HG03520 (cell line): ENCODE measurements at regions not wholly inside any gene's neighbourhood (a gene's known extent, or its start where the extent isn't known, plus 50 kb on each side); places are given as distances from the start of the nearest gene placed in this dataset.
"Not testable (repeated sequence)": the region's sequence is repeated elsewhere in the genome, so short reads cannot be mapped to it uniquely, and the experiment has no call there.

Experiments
- ATAC-seq: cut with Tn5 transposase; IDR thresholded peaks from one replicate; pipeline ENCODE4 v1.9.1; 2021; ENCODE audit warnings: mild to moderate bottlenecking, moderate library complexity; ENCODE audit not compliant: unreplicated experiment

DNA sequence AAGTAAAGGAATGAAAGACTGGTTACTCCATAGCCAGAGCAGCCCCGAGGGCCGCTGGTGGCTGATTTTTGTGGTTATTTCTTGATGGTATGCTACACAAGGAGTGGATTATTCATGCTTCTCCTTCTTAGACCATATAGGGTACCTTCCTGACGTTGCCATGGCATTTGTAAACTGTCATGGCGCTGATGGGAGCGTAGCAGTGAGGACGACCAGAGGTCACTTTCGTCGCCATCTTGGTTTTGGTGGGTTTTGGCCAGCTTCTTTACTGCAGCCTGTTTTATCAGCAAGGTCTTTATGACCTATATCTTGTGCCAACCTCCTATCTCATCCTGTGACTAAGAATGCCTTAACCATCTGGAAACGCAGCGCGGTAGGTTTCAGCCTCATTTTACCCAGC is 1187.6 kb upstream of the AUTS2 start:
- not testable (repeated sequence) for ATAC-seq

DNA sequence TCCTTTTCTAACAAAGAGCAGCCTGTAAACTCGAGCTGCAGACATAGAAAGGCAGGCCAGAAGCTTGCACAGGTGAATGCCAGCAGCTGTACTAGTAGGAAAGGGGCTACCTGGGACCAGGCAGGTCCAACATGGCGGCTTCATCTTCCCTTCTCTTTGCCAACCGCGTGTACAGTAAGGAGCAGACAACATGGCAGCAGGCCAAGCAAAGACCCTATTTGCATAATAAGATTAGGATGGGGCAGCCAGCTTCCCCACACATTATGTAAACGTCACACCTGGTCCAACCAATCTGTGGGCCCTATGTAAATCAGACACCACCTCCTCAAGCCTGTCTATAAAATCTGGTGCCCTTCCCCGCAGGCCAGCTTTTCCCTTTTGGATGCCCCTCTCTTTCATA is 1186.5 kb upstream of the AUTS2 start:
- ATAC-seq: no peak

DNA sequence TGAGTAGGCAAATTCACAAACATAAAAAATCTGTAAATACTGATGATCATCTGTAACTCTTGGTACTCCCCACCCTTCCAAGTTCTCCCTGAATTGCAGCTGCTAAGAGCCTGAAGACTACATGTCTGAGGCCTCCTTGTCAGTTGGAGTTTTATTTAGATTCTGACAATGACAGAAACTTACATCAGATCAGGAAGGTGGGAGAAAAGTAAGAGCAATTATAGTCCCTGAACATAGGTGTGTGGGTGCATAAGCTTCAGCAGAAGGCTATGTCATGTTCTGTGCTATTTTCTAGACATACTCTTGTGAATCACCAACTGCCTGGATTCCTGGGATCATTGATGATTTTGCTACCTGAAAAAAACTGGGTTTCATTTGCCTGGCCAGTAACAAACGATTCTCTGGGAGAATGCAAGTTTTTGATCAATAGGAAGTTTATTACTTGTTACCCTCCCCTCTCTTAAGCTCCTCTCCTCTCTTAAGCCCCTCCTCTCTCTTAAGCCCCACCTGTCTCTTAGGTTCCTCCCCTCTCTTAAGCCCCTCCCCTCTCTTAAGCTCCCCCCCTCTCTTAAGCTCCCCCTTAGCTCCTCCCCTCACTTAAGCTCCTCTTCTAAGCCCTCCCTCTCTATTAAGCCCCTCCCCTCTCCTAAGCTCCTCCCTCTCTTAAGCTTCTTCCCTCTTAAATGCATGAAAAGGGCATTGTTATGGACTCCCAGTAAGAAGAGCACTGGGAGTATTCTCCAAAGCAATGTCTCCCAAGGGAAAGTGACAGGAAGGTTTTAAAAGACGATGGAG is 1183.4 kb upstream of the AUTS2 start:
- ATAC-seq: no peak

DNA sequence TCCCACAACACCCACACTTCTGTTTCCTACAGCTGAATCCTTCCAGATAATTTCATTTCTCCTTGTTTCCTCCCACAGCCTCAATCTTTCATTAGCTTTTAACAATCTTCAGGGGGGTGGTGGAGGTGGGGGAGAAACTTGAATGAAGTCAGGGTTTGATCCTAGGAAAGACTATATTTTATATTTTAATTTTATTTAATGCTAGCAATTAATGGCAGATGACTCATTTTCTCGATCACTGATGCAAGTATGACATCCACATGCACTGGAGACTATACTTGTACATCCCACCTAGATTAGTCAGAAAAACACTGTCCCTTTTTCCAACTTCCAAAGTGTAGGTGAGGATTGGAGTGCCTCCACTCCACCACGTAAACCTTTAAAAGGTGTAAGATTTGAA is 1181.3 kb upstream of the AUTS2 start:
- ATAC-seq: no peak

DNA sequence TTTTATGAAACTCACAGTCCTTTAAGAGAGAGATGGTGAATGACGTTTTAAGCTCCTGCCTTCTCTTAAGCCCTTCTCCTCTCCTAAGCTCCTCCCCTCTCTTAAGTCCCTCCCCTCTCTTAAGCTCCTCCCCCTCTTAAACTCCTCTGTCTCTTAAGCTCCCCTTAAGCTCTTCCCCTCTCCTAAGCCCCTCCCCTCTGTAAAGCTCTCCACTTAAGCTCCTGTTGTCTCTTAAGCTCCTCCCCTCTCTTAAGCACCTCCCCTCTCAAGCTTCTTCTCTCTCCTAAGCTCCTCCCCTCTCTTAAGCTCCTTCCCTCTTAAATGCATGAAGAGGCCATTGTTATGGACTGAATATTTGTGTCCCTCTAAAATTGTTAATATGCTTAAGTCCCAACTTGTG is 1180.6 kb upstream of the AUTS2 start:
- no peak for ATAC-seq

DNA sequence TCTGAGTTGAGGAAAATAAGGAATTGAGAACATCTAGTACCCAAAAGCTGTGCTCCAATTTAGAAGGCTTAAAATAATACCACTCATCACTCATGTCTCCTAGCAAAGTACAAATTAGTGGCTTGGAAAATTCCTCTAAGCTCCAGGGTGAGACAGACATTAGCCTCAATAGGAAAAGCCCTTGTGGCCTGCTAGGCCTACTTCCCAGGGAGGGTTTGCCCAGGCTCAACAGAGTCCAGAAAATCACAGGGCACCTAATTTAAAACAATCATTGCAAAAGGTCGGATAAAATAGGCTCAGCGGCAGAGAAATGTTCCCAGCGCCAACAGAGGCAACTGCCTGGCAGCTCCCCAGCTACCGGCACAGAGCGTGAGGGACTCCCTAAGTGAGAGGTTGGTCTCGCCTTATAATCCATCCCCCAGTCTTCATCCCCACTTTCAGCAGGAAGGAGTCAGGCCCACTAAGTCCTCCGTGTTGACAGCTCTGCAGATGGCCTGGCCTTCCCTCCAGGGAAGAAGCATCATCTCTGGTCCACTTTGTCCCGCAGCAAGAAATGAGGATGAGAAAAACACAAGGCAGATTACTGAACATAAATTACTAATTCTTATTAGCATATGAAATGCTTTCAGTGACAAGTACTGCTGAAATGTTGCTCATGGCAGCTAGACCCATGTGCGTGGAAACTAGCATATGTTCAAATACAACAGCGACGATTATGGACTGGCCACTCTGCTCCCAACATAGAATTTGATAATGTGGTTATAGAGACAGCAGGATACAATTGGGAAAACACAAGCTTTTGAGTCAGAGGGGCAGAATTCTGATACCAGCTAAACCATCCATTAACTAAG is 1177.7 kb upstream of the AUTS2 start:
- ATAC-seq: no peak

DNA sequence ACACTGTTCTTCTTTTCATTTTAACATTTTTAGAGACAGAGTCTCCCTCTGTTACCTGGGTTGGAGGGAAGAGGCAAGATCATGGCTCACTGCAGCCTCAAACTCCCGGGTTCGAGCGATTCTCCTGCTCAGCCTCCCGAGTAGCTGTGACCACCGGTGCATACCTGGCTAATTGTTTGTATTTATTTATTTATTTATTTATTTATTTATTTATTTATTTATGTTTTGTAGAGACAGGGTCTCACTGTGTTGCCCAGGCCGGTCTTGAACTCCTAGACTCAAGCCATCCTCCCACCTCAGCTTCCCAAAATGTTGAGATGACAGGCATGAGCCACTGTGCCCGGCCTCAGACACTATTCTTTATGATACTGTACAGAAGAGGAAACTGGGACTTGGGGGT is 1176.6 kb upstream of the AUTS2 start:
- no peak for ATAC-seq

DNA sequence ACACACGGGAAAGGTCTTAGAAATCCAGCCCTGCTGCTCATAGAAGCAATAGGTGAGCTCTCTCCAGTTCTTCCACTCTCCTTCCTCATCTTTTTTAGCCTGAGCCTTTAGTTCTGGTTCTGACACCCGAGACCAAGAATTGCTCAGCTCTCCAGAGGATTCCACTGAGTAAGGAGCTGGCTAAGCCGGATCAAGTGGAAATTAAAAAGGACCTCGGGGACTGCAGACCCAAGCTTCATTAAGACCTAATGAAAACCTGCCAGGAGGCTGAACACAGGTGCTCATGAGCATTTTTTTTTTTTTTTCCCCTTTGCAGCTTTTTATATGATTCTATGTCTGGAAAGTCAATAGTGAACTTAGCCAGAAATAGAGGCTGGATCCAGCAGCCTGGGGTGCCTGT is 1176.0 kb upstream of the AUTS2 start:
- no peak for ATAC-seq

DNA sequence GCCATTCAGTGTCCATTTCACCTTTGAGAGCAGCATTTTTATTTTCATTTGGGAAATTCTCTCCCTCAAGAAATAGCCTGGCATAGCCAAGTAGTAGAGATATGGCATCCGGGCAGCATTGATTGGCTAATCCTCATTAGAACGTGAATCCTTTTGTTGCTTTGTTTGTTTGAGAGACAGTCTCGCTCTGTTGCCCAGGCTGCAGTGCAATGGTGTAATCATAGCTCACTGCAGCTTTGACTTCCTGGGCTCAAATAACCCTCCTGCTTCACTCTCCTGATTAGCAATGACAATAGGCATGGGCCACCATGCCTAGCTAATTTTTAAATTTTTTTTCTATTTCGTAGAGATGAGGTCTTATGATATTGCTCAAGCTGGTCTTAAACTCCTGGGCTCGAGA is 1174.9 kb upstream of the AUTS2 start:
- no peak for ATAC-seq

DNA sequence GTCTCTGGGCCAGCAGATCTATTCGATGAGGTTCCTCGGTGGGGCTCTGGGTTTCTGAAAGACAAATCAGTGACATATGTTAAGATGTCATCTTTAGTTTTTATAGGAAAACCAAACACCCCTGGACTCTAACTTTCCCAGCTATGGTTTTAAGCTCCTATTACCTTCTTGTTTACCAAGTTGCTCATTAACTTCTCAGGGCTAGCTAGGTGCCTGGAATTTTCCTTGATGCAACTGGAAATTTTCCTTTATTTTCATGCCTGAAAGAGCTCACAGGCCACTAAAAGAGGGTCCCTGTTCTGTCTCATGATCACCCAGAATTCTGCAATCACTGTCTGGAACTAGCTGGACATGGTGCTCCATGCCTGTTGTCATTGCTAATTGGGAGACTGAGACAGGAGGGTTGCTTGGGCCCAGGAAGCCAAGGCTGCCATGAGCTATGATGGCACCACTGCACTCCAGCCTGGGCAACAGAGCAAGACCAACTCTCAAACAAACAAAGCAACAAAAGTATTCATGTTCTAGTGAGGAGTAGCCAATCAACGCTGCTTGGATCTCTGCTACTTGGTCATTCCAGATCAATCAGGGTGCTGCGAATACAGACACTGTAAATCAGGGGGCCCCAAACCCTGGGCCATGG is 1173.5 kb upstream of the AUTS2 start:
- ATAC-seq: no peak

DNA sequence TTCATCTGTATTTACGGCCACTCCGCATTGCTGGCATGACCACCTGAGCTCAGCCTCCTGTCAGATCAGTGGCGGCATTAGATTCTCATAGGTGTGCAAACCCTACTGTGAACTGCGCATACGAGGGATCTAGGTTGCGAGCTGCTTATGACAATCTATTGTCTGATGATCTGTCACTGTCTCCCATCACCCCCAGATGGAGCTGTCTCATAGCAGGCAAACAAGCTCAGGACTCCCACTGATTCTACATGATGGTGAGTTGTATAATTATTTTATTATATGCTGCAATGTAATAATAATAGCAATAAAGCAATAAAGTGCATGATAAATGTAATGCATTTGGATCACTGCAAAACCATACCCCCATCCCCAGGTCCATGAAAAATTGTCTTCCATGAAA is 1172.9 kb upstream of the AUTS2 start:
- ATAC-seq: no peak

DNA sequence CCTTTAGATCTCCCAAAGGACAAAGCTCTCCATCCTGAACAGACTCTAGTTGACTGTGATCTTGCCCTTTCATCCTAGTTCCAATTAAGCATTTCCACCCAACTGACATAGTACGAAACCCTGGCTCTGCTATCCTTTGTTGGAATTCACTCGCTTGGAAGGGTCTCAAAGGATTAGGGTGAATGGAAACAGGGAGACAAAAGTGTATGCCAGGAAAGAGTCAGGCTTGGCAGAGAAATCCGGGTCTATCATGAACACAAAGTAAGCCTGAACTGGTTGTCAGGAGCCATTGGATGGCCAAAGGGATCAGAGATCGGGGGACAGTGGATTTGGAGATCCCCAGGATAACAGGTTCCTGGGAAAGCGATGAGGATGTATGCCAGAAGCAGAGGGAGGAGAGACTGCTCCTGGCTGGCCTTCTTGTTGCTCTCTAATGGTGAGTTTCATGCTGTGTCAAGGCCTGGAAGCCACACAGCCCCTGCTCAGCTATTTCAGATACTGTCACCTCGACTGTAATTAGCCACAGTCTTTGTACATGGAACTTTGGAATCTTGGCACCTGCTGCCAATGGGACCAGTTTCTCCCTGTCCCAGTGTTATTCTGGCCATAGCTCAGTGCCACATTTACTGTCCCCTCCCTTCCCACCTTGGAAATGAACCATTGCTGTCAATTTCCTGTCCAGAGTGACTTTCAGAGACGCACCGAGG is 1168.7 kb upstream of the AUTS2 start:
- no peak for ATAC-seq

DNA sequence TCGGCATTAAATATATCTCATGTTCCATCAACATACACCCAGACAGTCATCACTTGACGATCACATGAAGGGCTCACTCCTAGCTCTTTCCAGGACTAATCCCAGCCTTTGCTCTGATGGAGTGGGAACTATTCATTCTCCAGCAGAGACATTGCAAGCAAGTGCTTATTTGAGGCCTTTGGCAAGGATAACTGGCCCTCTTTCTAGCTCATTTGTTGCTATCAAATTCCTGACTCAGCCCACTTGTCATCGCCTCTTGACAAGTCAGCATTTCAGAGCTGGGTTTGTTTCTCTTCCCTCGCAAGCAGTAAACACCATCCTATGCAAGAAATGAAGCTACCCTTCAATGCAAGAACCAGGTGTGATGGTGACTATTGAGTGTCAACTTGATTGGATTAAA is 1165.7 kb upstream of the AUTS2 start:
- no peak for ATAC-seq

DNA sequence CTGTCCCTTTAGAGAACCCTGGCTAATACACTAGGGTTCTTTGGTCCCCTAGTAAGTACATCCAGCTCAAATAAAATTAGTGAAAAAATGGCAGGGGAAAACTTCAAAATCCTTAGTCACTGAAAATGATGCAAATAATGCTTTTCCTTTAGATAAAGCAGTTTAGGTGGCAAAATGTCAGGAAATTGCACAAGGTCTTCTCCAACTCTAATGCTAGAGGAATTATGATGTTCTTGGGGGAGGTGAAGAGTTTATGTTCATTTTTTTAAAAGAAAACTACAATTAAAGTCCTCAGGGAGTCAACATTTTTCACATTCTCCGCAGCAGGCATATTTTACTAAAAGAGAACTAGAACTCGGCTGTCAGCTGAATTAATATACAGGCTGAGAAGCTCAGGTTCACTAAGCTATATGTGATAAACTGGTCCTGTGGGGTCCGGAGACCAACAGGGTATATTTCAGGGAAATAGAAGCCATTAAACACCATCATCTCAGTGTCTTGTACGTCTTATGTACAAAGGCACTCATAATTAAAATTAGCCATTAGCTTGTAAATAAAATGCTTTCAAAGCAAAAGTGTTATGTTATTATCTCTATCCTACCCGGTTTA is 1164.7 kb upstream of the AUTS2 start:
- ATAC-seq: no peak

DNA sequence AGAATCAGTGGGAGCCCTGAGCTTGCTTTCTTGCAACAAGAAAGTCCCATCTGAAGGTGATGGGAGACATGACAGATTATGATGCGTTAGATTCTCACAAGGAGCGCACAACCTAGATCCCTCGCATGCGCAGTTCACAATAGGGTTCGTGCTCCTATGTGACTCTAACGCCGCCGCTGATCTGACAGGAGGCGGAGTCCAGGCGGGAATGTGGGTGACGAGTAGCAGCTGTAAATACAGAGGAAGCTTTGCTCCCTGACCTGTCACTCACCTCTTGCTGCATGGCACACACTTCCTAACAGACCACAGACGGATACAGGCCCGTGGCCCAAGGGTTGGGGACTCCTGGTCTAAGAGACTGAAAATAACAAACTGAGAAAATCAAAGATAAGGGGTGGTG is 1163.4 kb upstream of the AUTS2 start:
- ATAC-seq: no peak

DNA sequence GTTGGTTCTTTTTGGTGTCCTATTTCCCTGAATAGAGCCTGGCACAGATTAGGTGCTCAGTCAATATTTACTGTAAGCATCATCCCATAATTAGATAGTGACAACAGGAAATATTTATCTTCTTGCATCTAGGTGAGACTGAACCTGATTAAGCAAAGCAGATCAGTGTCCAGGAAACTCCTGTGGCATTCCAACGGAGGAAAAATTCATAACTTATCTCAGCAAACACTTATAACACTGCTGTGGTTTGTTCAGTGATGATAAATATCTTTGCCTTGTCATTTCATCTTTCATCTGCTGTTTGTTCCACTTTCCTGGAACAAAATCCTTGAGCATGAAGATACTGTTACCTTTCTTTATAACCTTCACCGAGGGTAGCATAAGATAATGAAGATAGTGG is 1160.3 kb upstream of the AUTS2 start:
- ATAC-seq: no peak

DNA sequence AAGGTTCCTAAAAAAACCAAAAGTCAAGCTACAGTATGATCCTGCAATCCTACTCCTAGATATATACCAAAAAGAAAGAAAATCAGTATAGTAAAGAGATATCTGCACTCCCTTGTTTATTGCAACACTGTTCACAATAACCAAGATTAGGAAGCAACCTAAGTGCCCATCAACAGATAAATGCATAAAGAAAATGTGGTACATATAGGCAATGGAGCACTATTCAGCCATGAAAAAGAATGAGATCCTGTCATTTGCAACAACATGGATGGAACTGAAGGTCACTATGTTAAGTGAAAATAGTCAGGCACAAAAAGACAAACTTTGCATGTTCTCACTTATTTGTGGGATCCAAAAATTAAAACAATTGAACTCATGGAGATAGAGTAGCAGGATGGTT is 1159.5 kb upstream of the AUTS2 start:
- ATAC-seq: no peak

DNA sequence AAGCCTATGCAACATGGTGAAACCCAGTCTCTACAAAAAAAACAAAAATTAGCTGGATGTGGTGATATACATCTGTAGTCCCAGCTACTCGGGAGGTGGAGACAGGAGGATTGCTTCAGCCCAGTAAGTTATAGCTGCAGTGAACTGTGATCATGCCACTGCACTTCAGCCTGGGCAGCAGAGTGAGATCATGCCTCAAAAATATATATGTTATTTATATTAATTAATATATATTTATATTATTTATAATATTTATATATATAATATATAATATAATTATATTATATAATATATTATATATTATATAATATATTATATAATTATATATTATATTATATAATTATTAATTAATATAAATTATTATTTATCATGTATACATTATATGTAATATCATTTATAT is 1158.4 kb upstream of the AUTS2 start:
- ATAC-seq: no peak

DNA sequence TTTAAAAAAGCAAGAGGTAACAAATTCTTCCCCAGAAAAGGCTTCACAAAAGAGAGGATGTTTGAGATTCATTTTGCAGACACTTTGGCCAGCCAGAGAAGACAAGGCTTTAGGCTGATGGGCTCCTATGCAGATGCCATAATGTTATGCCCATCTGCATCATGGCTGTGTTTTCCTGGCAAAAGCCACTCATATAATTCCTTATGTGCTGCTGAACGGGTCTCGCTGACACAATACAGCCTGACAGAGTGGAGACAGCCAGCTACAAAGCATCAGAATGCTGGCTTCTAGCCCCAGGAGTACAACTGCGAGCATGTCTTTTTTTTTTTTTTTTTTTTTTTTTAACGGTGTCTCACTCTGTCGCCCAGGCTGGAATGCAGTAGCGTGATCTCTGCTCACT is 1157.4 kb upstream of the AUTS2 start:
- ATAC-seq: no peak

DNA sequence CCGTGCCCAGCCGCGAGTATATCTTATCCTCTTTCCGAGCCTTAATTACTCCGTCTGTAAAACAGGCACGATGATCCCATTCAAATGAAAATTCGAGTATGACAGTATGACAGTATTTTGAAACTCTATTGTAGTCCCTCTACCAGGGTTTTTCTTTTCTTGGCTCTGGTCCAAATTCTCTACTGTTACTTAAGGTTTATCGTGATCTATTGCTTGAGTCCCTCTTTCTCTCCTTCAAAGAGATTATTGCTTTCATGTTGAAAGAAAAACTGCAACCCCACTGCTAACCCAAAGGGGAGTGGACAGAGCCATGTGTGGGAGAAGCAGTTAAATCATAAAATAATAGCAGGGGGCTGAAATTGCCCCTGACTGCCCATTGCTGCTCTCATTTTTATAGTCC is 1156.6 kb upstream of the AUTS2 start:
- ATAC-seq: no peak
